ENCODE measurements at regions not wholly inside any gene's neighbourhood (a gene's known extent, or its start where the extent isn't known, plus 50 kb on each side); places are given as distances from the start of the nearest gene placed in this dataset.

DNA sequence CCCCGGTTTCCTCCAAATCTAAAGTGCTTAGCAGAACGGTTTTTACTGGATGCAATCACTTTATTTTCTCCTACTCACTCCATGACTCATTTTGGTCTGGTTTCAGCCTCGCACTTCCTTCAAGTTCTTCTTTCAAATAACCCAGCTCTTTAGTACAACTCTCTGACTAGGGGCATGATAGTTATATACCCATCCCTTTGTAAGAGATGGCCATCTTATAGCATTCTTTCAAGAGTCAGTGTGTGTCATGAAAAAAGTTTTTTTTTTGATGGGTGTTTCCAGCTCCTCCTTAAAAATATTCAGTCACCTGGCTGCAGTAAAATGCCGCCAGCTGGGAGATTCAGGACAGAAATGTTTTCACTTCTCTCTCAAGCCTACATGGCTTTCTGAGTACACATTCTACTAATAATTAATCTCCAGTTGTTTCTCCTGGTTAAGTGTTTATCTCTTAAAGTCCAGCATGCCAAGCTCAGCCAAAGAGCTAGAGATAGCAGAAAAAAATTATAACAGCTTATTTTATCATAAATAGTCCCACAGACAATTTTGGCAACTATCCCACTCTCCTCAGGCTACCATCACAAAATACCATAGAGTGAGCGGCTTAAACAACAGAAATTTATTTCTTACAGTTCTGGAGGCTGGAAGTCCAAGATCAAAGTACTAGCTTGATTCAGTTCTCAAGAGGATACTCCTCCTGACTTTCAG lies 139.3 kb downstream of the GASK1B start:
- TF ChIP-seq NFIC (IDR thresholded peaks at IDR 0.05; ENCODE audit: borderline replicate concordance), result no peak
- TF ChIP-seq YY1 (IDR thresholded peaks at IDR 0.05; ENCODE audit: low read depth), result no peak
- TF ChIP-seq, protein P1, sequence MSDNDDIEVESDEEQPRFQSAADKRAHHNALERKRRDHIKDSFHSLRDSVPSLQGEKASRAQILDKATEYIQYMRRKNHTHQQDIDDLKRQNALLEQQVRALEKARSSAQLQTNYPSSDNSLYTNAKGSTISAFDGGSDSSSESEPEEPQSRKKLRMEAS (IDR thresholded peaks at IDR 0.05; ENCODE audit: low read depth), result no peak
